DOHH2 (cell line): ENCODE measurements at regions not wholly inside any gene's neighbourhood (a gene's known extent, or its start where the extent isn't known, plus 50 kb on each side); places are given as distances from the start of the nearest gene placed in this dataset.

Experiments
- CTCF ChIP-seq: fragments of 200-600 bp; sonication (generic); IDR thresholded peaks from one replicate; pipeline ENCODE4 v1.5.1; 2014; ENCODE audit warnings: antibody characterized with exemption, mild to moderate bottlenecking, low read depth, low read length; ENCODE audit not compliant: poor library complexity, severe bottlenecking
- EZH2phosphoT487 ChIP-seq: fragments of 200-600 bp; sonication (generic); IDR thresholded peaks from 2 replicates; pipeline ENCODE4 v1.6.1; 2017; ENCODE audit warnings: borderline replicate concordance, mild to moderate bottlenecking, antibody characterized with exemption, low read length, moderate library complexity, mixed read lengths

GRCh38 chr11:134478176-134478575, 66.1 kb upstream of the B3GAT1 start:
- no peak for TF ChIP-seq CTCF
- TF ChIP-seq EZH2phosphoT487, result no peak
